Right ventricle myocardium superior (tissue), 1 donor: ENCODE measurements at regions not wholly inside any gene's neighbourhood (a gene's known extent, or its start where the extent isn't known, plus 50 kb on each side); places are given as distances from the start of the nearest gene placed in this dataset.

Source experiments
- ATAC-seq: fragments of 200-7000 bp; cut with Tn5 transposase; one replicate; pipeline ENCODE4 v1.9.1; 2020; ENCODE audit warnings: mild to moderate bottlenecking; ENCODE audit not compliant: poor library complexity
- DNase-seq: peaks from one replicate; pipeline ENCODE4 v3.0.0-alpha.2; 2020
- intact Hi-C: fragments of 100-400 bp; cut with DNase I; formaldehyde crosslinking; loops from one replicate; pipeline ENCODE4 v1.11.2; 2022
- donor health status: DM: no; HTN: yes; CAD: no; lungs with severe emphysema.

GRCh38 chr20:16128538-16129106 lies 444.6 kb downstream of the KIF16B start:
- no peak for ATAC-seq
- intact Hi-C loops, result no loop called here
- no peak for DNase-seq

GRCh38 chr20:16125816-16126215 lies 447.4 kb downstream of the KIF16B start:
- peak; percentile 96 for ATAC-seq
- intact Hi-C loops, result no loop called here
- DNase-seq, result no peak

GRCh38 chr20:16124911-16125776 lies 448.1 kb downstream of the KIF16B start:
- intact Hi-C loops, result no loop called here
- DNase-seq (no peak), ATAC-seq (peak; percentile 12)

- DNase-seq (no peak), ATAC-seq (no peak)
- intact Hi-C loops, result no loop called here
Observed at GRCh38 chr20:16124491-16124890, 448.8 kb downstream of the KIF16B start.

- intact Hi-C loops, result no loop called here
Observed at GRCh38 chr20:16123623-16124022, 449.6 kb downstream of the KIF16B start.

GRCh38 chr20:16119909-16120308 lies 453.3 kb downstream of the KIF16B start:
- ATAC-seq (no peak), DNase-seq (no peak)
- intact Hi-C loops, result no loop called here

More at GRCh38 chr20:16123623-16124022, 449.6 kb downstream of the KIF16B start:
- ATAC-seq, result no peak
- DNase-seq, result no peak

- DNase-seq, result peak; percentile 60
- intact Hi-C loops, result no loop called here
Observed at GRCh38 chr20:16115911-16116552, 457.2 kb downstream of the KIF16B start.

GRCh38 chr20:16113736-16114135 lies 459.5 kb downstream of the KIF16B start:
- DNase-seq (no peak), ATAC-seq (no peak)
- intact Hi-C loops, result no loop called here

More at GRCh38 chr20:16115911-16116552, 457.2 kb downstream of the KIF16B start:
- peak; percentile 95 for ATAC-seq

GRCh38 chr20:16111852-16112412 lies 461.3 kb downstream of the KIF16B start:
- intact Hi-C loops, result no loop called here
- no peak for ATAC-seq

GRCh38 chr20:16111172-16111832 lies 461.9 kb downstream of the KIF16B start:
- intact Hi-C loops, result no loop called here
- ATAC-seq (no peak), DNase-seq (no peak)

More at GRCh38 chr20:16111852-16112412, 461.3 kb downstream of the KIF16B start:
- no peak for DNase-seq

GRCh38 chr20:16107172-16107870 lies 465.9 kb downstream of the KIF16B start:
- ATAC-seq (peak; percentile 69), DNase-seq (no peak)
- intact Hi-C loops, result no loop called here

GRCh38 chr20:16106191-16106849 lies 466.9 kb downstream of the KIF16B start:
- no peak for ATAC-seq
- intact Hi-C loops, result no loop called here

GRCh38 chr20:16104783-16105182 lies 468.5 kb downstream of the KIF16B start:
- intact Hi-C loops, result no loop called here
- no peak for ATAC-seq
- DNase-seq, result no peak

More at GRCh38 chr20:16106191-16106849, 466.9 kb downstream of the KIF16B start:
- no peak for DNase-seq
